GM18868 (cell line): ENCODE measurements at regions not wholly inside any gene's neighbourhood (a gene's known extent, or its start where the extent isn't known, plus 50 kb on each side); places are given as distances from the start of the nearest gene placed in this dataset.
A peak's percentile ranks its signal among the peaks of the same experiment; 100 is the strongest.
"Not testable (repeated sequence)": the region's sequence is repeated elsewhere in the genome, so short reads cannot be mapped to it uniquely, and the experiment has no call there.

Experiments used
- ATAC-seq: cut with Tn5 transposase; IDR thresholded peaks from one replicate; pipeline ENCODE4 v1.9.1; 2021; ENCODE audit warnings: mild to moderate bottlenecking, moderate library complexity; ENCODE audit not compliant: unreplicated experiment

DNA sequence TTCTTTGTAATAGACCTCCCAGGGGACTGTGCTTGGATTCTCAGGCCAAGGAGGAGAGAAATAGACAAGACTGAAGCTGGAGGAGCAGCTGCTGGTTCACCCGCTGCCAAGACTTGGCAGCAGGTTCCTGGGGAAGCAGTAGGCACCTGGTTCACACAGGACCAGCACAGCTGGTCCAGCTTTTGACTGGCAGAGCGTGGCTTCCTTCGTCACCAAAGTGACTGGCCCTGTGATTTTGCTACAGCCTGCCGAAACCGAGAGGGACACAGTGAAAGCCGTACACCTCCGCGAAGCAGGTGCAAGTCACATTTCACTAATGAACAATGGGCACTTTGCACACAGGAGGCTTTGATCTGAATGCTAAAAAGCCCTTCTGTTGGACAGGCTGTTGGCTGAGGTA lies 199.0 kb downstream of the RNF144B start:
- ATAC-seq = no peak

GRCh38 chr6:18595774-18596530 lies 208.8 kb downstream of the RNF144B start:
- peak; percentile 90 for ATAC-seq

GRCh38 chr6:18596531-18596835 lies 209.3 kb downstream of the RNF144B start:
- peak; percentile 30 for ATAC-seq

DNA sequence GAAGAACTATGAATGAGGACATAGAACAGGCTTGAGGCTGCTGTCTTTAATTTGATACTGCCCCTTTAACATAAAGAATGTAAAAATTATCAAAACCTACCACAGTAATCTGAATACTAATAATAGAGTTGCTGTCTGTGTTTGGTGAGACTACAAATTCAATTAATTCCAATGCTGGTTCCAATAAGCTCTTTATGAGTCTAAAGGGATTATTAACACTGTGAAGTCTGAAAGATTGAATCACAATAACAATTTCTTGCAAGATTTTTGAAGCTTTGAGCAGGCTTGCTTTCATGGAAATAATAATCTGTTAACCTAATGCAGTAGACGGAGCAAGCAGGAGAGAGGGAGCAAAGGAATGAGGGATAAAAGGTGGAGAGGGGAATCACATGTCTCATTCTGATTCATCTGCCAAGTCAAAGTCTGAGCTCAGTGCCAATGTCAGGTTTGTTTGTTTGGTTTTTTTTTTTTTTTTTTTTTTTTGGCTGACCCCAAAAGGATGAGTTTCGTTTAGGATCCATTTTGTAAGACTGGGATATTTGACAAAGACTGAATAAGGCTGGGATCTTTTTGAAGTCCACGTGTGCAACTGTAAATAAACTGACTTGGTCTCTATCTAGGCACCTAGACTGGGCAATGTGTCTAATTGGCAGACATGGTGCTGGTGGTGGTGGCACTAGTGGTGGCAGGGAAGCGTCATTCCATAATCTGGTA lies 211.6 kb downstream of the RNF144B start:
- no peak for ATAC-seq

- ATAC-seq = no peak
Measured at GRCh38 chr6:18600255-18600654, 213.1 kb downstream of the RNF144B start.

GRCh38 chr6:18601516-18602020 lies 214.4 kb downstream of the RNF144B start:
- no peak for ATAC-seq

- ATAC-seq = no peak
Measured at GRCh38 chr6:18602931-18603330, 215.8 kb downstream of the RNF144B start.

GRCh38 chr6:18603361-18603760 lies 216.2 kb downstream of the RNF144B start:
- no peak for ATAC-seq

DNA sequence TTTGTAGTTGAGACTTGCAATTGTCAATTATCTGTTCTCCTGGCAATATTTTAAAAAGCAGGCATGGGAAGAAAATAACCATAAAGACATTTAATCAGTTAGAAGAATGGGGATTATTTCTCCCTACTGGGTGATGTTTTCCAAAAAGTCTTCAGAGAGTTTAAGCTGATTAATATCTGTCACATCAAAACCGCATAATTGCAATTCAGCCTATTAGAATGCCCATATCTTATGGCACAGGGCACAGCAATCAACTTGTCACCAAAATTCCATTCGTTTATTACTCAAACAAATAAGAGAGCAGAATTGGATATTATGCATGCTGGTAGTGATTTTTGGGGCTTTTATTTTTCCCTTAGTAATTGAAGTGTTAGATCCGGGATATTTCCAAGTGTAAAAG lies 218.7 kb downstream of the RNF144B start:
- ATAC-seq = no peak

GRCh38 chr6:18609715-18610114 lies 222.6 kb downstream of the RNF144B start:
- no peak for ATAC-seq

- no peak for ATAC-seq
Measured at GRCh38 chr6:18613319-18613925, 226.3 kb downstream of the RNF144B start.

- ATAC-seq = no peak
Measured at GRCh38 chr6:18629571-18629970, 242.4 kb downstream of the RNF144B start.

GRCh38 chr6:18632670-18633410 lies 245.7 kb downstream of the RNF144B start:
- no peak for ATAC-seq

- no peak for ATAC-seq
Measured at GRCh38 chr6:18634912-18635311, 247.8 kb downstream of the RNF144B start.

GRCh38 chr6:18640134-18640533 lies 253.0 kb downstream of the RNF144B start:
- no peak for ATAC-seq

DNA sequence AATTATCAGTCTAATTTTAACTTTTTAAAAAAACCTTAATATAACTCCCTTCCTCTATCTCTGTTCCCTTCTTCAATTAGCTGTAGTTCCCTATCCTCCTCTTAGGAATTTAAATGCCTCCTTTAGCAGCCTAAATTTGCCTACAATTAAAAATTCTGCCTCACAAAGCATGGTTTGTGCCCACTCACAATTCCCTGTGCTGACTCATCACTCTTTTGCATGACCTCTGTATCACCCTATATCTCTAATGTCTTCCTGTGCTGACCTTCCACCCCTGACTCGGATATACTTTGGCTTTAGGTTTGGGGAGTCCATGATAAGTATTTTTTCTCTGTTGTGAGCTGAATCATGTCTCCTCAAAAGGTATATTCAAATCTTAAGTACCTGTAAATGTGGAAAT lies 253.6 kb downstream of the RNF144B start:
- ATAC-seq = no peak

- ATAC-seq = no peak
Measured at GRCh38 chr6:18654821-18655220, 267.7 kb downstream of the RNF144B start.

- no peak for ATAC-seq
Measured at GRCh38 chr6:18656506-18656905, 269.4 kb downstream of the RNF144B start.

GRCh38 chr6:18659994-18660393 lies 272.8 kb downstream of the RNF144B start:
- not testable (repeated sequence) for ATAC-seq

DNA sequence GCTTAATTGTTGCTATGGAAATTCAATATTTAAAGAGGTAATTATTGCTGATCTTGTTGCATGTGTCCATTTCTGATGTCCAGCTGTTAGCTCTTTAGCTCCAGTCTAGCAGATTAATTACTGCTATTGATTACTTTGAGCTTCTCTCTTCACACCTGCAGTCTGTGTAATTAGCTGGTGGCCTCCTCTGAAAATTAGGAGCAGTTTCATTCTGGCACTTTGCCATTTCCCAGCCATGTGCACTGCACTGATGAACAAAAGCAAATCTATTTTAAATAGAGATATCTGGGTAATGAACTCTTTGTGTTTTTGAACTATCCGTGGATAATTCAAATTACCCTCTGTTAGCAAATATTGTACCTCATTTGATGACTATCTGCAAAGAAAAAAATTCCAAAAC lies 275.9 kb downstream of the RNF144B start:
- no peak for ATAC-seq

DNA sequence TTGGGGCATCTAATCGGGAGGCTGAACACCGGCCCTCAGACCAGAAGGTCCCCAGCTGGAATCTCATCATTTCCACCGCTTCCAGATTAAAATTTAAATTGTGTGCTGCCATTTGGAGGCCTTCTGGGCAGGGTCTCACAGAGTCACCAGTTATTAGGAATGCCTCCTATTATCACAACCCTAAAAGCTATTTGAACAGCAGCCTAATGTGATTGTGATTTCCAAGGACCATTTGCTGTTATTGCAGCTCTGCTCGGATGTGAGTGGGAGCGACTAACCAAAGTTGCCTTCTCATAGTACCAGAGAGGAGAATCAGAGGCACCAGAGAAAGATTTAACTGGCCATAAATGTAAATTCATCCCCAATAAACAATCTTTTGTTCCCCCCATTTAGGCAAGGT lies 277.3 kb downstream of the RNF144B start:
- ATAC-seq = no peak
